Activated T-cell treated with anti-CD3 and anti-CD28 coated beads for 48 hours (primary cell): ENCODE measurements at regions not wholly inside any gene's neighbourhood (a gene's known extent, or its start where the extent isn't known, plus 50 kb on each side); places are given as distances from the start of the nearest gene placed in this dataset.

Source experiments
- DNase-seq: peaks from one replicate; pipeline ENCODE4 v3.0.0-alpha.2; 2020; ENCODE audit warnings: low read depth

DNA sequence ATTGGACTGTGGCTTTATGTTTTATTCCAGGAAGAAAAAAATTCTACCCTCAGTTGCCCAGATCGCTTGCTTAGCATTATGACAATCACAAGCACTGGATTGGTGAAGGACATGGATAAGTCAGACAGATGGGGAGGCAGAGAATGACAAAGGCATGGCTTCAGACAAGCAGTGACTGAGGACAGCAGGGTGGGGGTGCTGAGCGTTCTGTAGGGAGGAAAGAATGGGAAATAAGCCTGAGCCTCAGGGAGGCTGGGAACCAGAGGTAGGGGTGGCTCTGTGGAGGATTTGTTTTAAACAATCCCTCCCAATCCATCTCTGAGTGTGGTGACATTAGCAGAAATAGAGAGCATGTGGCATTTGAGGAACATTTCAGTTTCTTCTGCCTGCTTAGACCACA lies 896.9 kb downstream of the CCSER2 start:
- DNase-seq: no peak

DNA sequence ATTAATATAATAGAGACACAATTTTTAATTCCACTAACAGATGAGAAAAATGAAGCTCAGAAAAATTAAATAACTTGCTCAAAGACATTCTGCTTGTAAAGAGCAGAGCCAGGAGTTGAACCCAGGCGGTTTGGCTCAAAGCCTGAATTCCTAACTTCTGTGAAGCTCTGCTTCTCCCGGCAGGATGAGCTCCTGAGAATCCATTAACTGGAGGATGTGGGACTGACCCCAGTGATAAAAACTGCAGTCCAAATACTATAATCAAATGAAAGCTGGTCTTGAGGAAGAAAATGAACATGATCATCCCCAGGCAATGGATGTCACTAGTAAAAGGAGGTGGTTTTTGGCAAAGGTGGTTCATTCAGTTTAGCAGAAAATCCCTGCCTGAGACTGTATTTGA lies 898.2 kb downstream of the CCSER2 start:
- no peak for DNase-seq

DNA sequence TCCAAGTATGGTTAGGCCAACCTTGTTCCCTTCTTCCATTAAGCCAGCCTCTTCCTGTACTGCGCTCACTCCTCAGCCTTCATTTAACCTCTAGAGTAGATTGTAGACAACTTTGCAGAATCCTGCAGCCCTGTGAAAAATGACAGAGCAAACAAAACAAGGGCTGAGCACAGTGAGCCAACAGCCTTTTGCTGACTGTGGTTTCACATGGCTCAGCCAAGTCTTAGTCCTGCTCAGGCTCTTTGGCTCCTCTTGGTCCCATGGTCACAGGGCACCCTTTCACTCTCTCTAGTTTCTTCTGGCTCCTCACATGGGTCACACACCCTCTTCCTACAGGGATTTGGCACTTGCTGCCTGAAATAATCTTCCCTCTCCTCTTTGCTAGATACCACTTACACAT lies 900.3 kb downstream of the CCSER2 start:
- no peak for DNase-seq

DNA sequence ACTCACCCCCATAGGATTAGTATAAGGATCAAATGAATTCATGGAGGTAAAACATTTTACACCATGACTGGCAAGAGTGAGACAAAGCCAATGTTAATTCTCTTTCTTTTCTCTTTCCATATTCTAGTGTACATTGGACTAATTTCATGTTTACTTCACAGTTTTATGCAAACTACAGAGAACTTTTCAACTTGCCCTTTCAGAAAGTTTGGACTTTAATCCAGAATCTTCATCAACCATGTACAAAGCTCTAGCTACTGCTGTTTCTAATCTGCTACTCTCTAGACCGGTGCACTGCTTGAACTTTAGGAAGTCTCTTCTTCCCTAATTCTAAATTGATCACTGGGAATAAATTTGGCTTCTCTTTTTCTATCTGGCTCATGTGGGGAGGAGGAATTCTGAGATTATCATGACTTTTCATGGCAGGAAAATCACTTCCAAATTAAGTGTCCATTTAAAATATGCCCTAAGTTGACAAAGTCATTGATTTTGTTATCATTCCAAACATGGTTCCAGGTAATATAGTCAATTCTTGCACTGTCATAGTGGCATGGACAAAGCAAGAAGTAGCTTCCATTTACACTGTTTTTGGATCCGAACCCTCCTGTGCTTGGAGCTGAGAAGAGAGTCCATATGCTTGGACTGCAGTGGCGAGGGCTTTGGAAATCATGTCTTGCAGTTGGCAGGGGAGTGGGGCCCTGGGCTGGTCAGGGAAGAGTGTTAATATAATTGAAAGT lies 903.3 kb downstream of the CCSER2 start:
- DNase-seq: no peak

DNA sequence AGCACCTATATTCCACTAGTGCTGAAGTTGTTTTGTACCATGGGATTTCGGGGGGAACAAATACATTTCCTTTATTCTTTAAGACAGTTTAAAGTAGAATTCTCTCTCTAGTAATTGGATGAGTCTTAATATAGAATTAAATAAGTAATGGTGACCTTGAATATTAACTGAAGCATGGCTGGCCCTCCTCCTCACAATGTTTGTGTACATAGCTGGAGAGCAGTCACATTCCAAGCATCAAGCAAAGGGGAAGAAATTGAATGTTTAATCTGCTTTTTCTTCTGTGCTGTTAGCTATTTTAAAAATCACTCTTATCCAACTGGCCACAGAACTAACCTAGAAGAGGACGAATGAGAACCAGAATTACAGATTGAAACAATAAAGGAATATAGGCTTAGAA lies 906.9 kb downstream of the CCSER2 start:
- no peak for DNase-seq

DNA sequence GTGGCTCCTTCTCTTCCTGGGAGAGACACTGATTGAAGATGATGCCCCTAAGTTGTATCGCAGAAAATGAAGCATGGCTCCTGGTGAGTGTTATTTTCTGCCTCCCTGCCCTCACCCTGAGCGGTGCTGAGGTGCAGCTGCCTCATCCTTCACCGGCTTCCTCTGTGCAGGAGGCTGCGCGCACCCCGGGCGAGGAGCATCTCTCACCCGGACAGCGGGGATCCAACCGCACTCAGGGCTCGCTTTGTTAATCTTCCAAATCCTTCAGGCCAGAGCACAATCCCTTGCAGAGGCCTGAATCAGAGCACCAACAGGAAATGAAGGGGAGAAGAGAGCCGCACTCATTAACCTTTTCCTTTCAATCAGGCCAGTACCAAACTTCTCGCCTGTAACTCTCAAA lies 910.3 kb downstream of the CCSER2 start:
- no peak for DNase-seq

DNA sequence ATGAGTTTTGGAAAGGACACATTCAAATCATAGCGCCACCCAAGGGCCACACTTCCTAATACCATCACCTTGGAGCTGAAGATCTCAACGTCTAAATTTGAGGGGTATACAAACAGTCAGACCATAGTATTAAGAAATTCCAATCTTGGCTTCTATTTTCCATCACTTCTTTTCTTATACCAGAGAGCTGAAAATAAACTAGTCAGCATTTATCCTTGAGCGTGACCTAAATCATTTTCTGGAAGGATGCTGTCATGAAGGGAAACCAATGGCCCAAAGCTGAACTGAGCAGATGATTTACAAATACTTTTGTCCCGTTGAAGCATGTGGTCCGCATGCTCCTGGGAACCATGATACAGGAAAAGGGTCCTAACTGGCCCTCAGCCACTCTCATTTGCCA lies 921.9 kb downstream of the CCSER2 start:
- no peak for DNase-seq

DNA sequence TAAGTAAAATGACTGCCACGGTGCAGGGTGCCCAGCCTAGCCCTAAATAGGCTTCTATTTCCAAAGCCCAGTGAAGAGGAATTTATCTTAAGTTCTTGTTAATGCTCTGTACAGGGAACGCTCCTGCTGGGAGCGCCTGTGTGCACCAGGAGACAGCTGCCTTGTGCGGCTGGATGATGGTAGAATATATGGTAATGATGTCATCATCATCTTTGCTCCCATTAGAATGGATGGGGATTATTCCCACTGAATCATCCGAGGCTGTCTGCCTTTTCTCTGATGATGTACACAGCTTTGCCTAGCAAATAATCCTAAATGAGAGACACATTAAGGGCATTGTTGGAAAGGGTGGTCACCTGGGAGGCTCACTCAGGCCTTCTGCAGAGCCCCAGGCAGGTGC lies 928.1 kb downstream of the CCSER2 start:
- DNase-seq: no peak

DNA sequence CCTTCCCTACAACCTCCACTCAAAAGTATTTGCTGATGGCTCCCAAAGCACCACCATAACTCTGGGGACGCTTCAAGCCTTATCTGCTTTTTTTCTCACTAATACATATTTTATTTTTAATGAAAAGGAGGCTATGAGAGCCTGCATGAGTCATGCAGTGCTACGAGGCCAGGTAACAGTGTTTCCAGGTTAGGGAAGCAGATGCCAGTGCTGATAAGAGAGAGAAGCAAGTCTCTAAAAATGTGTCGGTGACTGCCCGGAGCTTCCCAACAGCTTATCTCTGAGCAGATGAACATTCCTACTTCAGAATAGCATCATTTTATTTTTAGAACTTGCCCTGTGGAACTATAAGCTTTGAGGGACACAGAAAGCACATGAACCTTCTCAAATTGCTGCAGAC lies 931.5 kb downstream of the CCSER2 start:
- no peak for DNase-seq

DNA sequence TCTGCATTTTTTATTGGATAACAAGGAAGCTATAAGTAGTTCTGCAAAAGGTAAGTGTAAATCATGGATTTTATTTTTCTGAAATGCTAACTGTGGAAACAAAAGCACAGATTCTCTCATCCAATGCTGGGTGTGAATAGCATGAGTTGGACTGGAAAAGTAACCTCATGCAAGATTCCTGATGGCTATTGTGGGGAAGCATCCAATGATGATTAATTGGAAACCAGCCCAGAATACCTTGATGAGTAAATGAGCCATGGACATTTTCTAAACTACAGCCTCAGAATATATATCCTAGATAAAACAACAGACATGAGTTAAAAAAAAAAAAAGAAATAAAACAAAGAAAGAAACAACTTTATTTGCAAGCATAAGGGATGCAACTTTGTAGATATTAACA lies 934.6 kb downstream of the CCSER2 start:
- DNase-seq: no peak

DNA sequence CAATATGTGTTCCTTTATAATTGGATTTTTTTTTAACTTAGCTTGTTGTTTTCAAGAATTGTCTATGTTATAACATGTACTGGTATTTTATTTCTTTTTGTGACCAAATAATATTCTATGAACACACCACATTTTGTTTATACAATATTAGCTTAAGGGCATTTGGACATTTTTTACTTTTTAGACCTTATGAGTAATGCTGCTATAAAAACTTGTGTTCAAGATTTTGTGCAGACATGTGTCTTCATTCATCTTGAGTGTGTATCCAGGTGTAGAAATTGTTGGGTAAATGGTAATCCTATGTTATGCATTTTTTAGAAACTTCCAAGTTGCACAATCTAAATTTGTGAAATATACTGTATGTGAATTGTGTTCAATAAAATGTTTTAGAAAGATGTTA lies 936.7 kb downstream of the CCSER2 start:
- no peak for DNase-seq

DNA sequence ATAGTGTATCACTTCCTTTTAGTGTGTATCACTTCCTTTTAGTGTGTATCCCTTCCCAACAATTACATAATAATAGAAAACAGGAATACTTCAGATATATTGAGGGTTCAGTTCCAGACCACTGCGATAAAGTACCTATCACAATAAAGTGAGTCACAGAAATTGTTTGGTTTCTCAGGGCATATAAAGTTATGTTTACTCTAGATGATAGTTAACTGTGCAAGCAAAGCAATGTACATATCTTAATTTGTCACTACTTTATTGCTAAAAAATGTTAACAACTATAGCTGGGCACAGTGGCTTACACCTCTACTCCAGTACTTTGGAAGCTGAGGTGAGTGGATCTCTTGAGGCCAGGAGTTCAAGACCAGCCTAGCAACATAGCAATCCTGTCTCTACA lies 938.4 kb downstream of the CCSER2 start:
- DNase-seq: no peak

DNA sequence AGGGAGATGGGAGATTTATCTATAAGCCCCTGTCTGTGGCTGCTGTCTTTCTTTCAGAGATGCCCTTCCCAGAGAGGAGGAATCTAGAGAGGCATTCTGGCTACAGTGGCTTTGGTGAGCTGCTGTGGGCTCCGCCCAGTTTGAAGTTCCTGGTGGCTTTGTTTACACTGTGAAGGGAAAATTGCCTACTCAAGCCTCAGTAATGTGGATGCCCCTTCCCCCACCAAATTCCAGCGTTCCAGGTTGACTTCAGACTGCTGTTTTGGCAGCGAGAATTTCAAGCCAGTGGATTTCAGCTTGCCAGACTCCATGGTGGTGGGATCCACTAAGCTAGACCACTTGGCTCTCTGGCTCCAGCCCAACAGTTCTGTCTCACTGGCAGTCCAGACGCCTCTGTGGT lies 951.6 kb downstream of the CCSER2 start:
- no peak for DNase-seq

DNA sequence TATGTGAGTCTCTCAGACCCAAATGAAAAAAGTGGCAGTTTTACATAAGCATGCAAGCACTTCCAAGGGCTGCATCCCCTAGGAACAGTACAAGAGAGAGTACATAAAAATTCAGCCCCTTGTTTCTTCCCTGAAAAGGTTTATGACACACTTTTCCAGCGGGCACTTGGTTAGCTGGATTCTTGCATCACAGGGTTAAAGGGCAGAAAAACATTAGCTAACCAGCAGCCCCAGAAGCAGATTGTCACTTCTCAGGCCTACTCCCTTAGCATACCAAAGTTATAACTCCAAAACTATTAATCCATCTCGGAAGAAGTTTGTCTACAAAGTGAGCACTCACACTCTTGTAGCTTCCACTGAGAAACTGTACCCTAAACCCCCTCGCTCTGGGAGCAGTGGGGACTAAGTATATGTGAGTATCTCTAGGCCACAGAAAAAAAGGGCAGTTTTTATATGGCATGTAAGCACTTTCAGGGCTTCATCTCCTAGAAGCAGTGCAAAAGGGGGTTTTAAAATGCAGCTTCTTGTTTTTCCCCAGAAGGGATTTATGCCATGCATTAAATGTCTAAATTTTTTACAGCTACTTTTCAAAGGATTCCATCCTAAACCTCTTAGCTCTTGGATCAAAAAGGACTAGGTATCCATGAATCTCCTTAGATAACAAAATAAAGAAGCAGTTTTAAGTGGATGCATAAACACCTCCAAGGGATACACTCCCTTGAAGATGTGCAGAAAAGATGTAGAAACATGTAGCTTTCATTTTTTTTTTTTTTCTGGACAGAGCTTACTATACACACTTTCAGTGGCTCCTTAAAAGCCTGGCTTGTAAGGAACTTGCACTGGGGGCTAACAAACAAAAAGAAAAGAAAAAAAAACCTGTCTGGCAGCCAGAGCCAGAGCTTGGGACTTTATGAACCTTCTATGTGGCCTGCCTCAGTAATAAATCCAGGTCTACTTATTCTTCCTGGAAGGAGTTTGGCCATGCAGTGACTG lies 956.7 kb downstream of the CCSER2 start:
- DNase-seq: no peak

DNA sequence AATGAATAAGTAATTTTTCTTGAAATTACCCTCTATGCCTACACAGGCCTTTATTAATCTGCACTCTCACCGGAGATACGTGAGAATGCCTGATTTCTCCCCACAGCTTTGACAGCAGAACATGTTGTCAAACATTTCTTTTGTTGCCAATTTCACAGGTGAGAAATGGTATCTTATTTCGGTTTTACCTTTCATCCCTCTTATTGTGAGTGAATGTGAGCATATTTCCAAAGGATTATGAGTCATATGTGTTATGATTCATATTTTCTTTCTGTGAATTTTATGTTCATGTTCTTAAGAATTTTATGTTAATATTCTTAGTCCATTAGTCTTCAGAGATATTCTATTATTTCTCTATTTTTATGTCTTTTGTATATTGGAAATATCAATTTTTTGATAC lies 965.1 kb downstream of the CCSER2 start:
- no peak for DNase-seq

DNA sequence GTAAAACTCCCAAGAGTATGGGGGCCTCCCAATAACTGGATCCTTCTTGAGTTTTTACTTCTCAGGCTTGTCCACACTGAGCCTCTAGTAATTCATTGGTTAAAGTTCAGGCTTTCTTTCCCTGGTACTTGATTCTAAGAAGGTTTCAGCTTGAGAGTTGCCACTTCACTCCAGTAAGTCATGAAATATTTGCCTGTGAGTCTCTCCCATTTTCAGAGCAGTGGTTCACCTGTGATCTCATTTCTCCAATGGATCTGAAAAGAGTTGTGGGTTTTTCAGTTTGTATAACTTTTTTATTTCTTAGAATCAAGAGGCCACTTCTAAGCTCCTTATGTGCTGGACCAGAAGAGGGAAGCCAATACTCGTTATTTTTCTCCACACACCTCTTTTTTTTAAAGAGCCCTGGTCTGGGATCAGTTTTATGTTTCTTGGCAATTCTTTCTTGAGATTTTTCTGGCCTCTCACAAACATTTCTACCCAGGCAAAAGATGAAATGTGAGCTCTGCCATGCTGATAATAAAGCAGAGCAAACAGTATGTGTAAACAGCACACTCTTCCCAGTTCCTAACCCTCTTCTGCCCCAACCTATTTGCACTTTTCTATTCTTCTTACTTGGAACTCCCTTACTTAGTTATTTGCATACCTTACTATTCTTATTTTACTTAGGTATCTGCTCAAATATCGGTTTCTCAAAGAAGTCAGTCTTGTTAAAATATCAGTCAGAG lies 983.4 kb downstream of the CCSER2 start:
- DNase-seq: no peak

DNA sequence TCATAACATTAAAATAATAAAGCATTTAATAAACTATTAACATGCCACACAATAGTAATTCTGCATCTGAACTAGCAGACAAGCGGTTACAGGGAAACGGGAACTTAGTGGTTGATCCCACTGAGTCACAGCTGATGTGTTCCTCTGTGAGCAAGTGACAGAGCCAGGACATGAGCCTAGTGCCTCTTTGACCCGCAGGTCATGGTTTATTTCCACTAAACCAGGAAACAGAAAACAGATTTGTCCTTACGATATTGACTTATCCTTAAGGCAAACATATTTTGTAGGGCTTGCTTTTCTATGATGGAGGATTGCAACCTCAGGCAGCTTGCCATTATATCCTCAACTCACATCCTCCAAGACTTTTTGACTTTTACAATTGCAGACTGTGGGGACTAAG lies 987.3 kb downstream of the CCSER2 start:
- no peak for DNase-seq

DNA sequence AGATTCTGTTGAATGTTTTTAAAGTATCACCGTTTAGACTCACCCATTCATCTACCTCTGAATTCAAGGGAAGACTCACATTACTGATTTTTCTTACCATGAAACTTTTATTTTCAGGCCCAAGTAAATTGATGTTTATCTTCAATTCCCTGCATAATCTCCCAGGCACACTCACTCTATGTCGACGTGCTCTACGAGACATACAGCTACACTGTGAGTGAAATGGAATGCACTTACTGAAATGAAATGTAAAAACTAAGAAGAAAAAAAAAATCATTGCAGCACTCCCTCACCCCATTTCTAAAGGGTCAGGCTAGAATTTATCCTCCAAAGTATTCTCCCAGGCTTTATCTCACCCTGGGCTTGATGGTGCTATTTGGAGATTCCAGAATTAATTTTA lies 987.9 kb downstream of the CCSER2 start:
- DNase-seq: no peak

DNA sequence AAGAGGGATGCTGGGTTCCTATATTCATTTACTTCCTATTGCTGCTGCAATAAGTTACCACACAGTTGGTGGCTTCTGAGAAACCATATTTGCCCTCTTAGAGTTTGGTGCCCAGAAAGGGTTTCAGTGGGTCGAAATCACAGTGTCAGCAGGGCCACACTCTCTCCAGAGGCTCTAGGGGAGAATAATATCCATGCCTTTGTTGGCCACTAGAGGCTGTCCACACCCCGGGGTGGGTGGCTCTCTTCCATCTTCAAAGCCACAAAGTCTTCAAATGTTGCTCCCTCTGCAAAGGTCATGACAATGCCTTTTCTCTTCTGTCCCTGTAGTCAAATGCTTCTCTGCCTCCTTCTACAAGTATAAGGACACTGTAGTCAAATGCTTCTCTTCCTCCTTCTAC lies 989.4 kb downstream of the CCSER2 start:
- DNase-seq: no peak

DNA sequence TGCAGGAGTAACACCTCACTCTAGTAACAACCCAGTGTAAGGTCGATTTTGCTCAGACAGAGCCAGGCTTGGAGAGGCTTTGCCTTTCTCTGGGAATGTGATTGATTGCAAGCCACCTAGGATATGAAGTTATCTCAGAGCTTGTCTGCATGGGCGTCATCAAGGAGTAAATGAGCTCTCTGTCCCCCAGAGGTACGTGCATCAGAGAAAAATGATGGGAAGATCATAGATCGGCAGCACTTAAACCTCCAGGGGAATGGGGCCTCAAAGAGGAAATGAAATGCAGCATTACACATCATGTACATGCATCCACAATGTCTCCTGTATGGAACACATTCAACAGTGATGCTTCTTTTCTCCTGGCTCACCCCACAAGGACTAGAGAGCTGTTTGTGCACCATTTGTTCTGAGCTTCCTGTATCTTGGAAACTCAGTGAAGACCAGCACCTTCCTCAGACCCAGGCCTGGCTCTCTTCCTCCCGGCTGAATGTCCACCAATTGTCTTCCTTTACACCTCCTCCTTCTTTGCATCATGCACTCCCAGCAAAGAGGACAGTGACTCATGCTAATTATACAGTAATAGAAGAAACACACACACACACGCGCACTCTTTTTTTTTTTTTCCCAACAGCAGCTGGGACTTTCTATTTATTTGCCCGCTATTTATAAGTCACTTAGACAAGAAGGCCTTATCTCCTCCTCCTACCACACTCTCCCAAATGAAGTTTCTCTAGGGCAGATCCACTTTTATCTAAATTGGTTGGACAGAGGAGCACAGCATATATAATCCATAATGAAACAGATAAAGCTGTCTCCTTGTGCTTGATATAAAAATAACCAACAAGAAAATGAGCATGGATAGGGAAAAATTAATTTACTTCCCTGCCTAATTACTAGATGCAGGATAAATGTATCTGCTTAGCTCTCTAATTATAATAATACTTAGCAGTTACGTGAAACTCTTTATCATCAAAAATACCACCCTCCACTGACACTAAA lies 990.7 kb downstream of the CCSER2 start:
- no peak for DNase-seq

DNA sequence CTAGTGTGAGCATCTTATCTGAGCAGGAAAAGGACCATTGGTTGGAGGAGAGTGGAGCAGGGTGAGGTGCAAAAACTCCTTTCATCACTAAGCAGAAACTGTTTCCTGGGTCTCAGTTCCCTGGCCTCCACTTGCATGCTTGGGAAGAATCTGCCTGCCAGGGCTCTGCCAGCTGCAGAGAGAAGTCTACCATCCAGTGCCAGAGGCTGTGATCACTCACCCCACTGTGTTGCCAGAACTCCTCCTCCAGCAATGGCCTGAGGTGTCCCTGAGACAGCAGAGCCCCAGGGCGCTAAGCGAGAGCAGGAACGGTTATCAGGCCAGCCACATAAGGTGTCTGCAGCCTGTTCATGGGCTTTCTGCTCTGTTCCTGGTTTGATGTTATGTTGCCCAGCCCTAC lies 991.4 kb downstream of the CCSER2 start:
- no peak for DNase-seq

DNA sequence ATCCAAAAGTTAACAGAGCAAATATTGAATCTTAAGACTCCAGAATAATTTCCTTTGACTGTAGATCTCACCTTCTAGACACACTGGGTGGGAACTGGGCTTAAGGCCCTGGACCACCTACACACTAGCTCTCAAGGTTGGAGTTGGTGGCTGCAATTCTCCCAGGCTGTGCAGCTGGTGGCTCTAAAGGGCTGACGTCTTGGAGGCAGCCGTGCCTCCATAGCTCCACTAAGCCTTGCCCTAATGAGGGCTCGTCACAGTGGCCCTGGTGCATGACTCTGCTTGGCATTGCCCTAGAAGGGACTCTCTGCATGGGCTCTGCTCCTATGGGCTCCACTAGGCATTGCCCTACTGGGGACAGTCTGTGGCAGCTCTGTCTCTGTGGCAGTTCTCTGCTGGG lies 1005.2 kb downstream of the CCSER2 start:
- no peak for DNase-seq
